ENCODE measurements at regions not wholly inside any gene's neighbourhood (a gene's known extent, or its start where the extent isn't known, plus 50 kb on each side); places are given as distances from the start of the nearest gene placed in this dataset.

GRCh38 chr22:27564806-27565205, 236.8 kb downstream of the MN1 start:
- TF ChIP-seq CTCF (IDR thresholded peaks at IDR 0.05; ENCODE audit: insufficient read depth, low read depth, low read length) (no peak), EZH2 (IDR thresholded peaks at IDR 0.05; ENCODE audit: insufficient read depth, low read length) (no peak)

All from astrocyte (in vitro differentiated cells and primary cell).